ENCODE measurements at regions not wholly inside any gene's neighbourhood (a gene's known extent, or its start where the extent isn't known, plus 50 kb on each side); places are given as distances from the start of the nearest gene placed in this dataset.

- H3K9ac ChIP-seq (ENCODE audit: low read length), result no peak overlapping the region
- no peak for DNase-seq
- CTCF ChIA-PET, result no interaction called here
Observed at GRCh38 chr18:39296293-39296888, 1730.8 kb upstream of the CELF4 start.

DNA sequence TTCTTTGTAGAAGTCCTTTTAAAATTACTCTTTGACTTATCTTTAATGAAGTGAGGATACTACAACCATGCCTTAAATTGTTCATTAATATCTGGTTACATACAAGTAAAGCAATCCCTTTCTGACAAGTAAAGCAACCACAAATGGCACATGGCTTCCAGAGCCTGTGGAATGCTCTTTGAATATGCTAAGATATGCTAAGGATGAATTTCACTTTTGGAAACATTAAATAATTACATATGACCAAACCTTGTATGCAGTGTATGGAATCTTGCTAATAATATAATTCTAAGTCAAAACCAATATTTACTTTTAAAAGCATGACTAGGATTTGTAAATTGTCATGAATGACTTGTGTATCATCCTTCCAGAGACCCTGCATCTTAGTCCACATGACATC is 1711.2 kb upstream of the CELF4 start:
- ChIA-PET POLR2A (ENCODE audit: unreplicated experiment) (no interaction called here), CTCF (no interaction called here)
- DNase-seq (no peak), ATAC-seq (no peak)
- Histone ChIP-seq H3K4me3 (ENCODE audit: low read length) (no peak overlapping the region), H3K79me2 (ENCODE audit: low read length) (no peaks in the 10 kb centered on the region), H3K36me3 (ENCODE audit: low read depth, low read length) (no peaks in the 10 kb centered on the region), H3K9me3 (ENCODE audit: low read length) (no peaks in the 10 kb centered on the region), H3K27ac (ENCODE audit: low read length) (no peak overlapping the region), H2AFZ (ENCODE audit: low read length) (no peak overlapping the region), H3K4me2 (ENCODE audit: low read length) (no peak overlapping the region), H3K9me2 (replicated peaks; ENCODE audit: low read length) (no peaks in the 10 kb centered on the region), H3K27me3 (ENCODE audit: low read length) (no peaks in the 10 kb centered on the region), H3K4me1 (ENCODE audit: insufficient read depth, low read length) (no peaks in the 10 kb centered on the region), H3F3A (ENCODE audit: low read length, unreplicated experiment) (no peaks in the 10 kb centered on the region), H3K9ac (ENCODE audit: low read length) (no peak overlapping the region), H4K20me1 (ENCODE audit: low read length) (no peaks in the 10 kb centered on the region)
- BruUV-seq (replicated peaks), result no TSS peak
- TF ChIP-seq EZH2phosphoT487 (IDR thresholded peaks at IDR 0.05; ENCODE audit: borderline replicate concordance, low read length) (no peak), EZH2 (IDR thresholded peaks at IDR 0.05; ENCODE audit: low read length, unreplicated experiment) (no peak), CTCF (conservative IDR thresholded peaks at IDR 0.05; ENCODE audit: low read depth, low read length) (no peak)
- intact Hi-C loops (cut with micrococcal nuclease), result no loop called here

More at GRCh38 chr18:39296293-39296888, 1730.8 kb upstream of the CELF4 start:
- Histone ChIP-seq H4K20me1 (ENCODE audit: low read length) (no peaks in the 10 kb centered on the region), H3K4me2 (ENCODE audit: low read length) (no peak overlapping the region), H3K9me2 (replicated peaks; ENCODE audit: low read length) (no peaks in the 10 kb centered on the region), H3K4me3 (ENCODE audit: low read length) (no peak overlapping the region), H3K9me3 (ENCODE audit: low read length) (no peaks in the 10 kb centered on the region), H2AFZ (ENCODE audit: low read length) (no peak overlapping the region), H3K27ac (ENCODE audit: low read length) (no peak overlapping the region), H3K79me2 (ENCODE audit: low read length) (no peaks in the 10 kb centered on the region), H3K36me3 (ENCODE audit: low read depth, low read length) (no peaks in the 10 kb centered on the region), H3K4me1 (ENCODE audit: insufficient read depth, low read length) (no peaks in the 10 kb centered on the region), H3F3A (ENCODE audit: low read length, unreplicated experiment) (no peaks in the 10 kb centered on the region), H3K27me3 (ENCODE audit: low read length) (no peaks in the 10 kb centered on the region)
- intact Hi-C loops (cut with micrococcal nuclease), result no loop called here
- no TSS peak for BruUV-seq (replicated peaks)
- POLR2A ChIA-PET (ENCODE audit: unreplicated experiment), result no interaction called here
- TF ChIP-seq EZH2phosphoT487 (IDR thresholded peaks at IDR 0.05; ENCODE audit: borderline replicate concordance, low read length), result no peak
- no peak for TF ChIP-seq EZH2 (IDR thresholded peaks at IDR 0.05; ENCODE audit: low read length, unreplicated experiment)
- no peak for TF ChIP-seq CTCF (conservative IDR thresholded peaks at IDR 0.05; ENCODE audit: low read depth, low read length)
- ATAC-seq, result no peak

GRCh38 chr18:39274535-39274934 is 1708.9 kb upstream of the CELF4 start:
- DNase-seq, result no peak
- POLR2A ChIA-PET (ENCODE audit: unreplicated experiment), result no interaction called here

More at GRCh38 chr18:39274535-39274934, 1708.9 kb upstream of the CELF4 start:
- no peak for TF ChIP-seq EZH2phosphoT487 (IDR thresholded peaks at IDR 0.05; ENCODE audit: borderline replicate concordance, low read length)
- no peak for TF ChIP-seq EZH2 (IDR thresholded peaks at IDR 0.05; ENCODE audit: low read length, unreplicated experiment)
- TF ChIP-seq CTCF (conservative IDR thresholded peaks at IDR 0.05; ENCODE audit: low read depth, low read length), result no peak
- H4K20me1 ChIP-seq (ENCODE audit: low read length), result no peaks in the 10 kb centered on the region
- H3K9me2 ChIP-seq (replicated peaks; ENCODE audit: low read length), result no peaks in the 10 kb centered on the region
- no peaks in the 10 kb centered on the region for H3F3A ChIP-seq (ENCODE audit: low read length, unreplicated experiment)
- H3K9ac ChIP-seq (ENCODE audit: low read length), result no peak overlapping the region
- no peaks in the 10 kb centered on the region for H3K9me3 ChIP-seq (ENCODE audit: low read length)
- H3K27me3 ChIP-seq (ENCODE audit: low read length), result no peaks in the 10 kb centered on the region
- H3K4me1 ChIP-seq (ENCODE audit: insufficient read depth, low read length), result no peaks in the 10 kb centered on the region
- no peak overlapping the region for H3K4me3 ChIP-seq (ENCODE audit: low read length)
- CTCF ChIA-PET, result no interaction called here
- no peak for ATAC-seq
- no peak overlapping the region for H2AFZ ChIP-seq (ENCODE audit: low read length)
- H3K4me2 ChIP-seq (ENCODE audit: low read length), result no peak overlapping the region
- H3K36me3 ChIP-seq (ENCODE audit: low read depth, low read length), result no peaks in the 10 kb centered on the region
- H3K79me2 ChIP-seq (ENCODE audit: low read length), result no peaks in the 10 kb centered on the region
- H3K27ac ChIP-seq (ENCODE audit: low read length), result no peak overlapping the region
- intact Hi-C loops (cut with micrococcal nuclease), result no loop called here
- BruUV-seq (replicated peaks), result no TSS peak
